ENCODE measurements at regions not wholly inside any gene's neighbourhood (a gene's known extent, or its start where the extent isn't known, plus 50 kb on each side); places are given as distances from the start of the nearest gene placed in this dataset.

DNA sequence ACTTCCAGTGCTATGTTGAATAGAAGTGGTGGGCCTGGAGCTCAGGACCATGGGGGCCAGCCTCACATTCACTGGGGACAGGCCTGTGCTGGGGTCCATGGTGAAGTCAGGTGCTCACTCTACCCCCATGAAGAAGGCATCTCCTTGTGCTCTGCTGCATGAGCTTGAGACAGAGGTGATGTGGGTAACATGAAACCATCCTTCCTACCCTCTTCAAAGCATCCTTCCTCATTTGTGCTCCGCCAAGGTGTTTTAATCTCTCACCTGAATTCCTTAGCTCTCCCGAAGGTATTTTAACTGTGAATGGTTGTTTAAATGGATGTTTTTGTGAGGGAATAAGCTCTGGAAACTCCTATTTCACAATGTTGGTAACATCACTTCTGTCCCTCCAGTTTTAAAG lies 209.6 kb upstream of the PCSK2 start:
- TF ChIP-seq, protein P1, sequence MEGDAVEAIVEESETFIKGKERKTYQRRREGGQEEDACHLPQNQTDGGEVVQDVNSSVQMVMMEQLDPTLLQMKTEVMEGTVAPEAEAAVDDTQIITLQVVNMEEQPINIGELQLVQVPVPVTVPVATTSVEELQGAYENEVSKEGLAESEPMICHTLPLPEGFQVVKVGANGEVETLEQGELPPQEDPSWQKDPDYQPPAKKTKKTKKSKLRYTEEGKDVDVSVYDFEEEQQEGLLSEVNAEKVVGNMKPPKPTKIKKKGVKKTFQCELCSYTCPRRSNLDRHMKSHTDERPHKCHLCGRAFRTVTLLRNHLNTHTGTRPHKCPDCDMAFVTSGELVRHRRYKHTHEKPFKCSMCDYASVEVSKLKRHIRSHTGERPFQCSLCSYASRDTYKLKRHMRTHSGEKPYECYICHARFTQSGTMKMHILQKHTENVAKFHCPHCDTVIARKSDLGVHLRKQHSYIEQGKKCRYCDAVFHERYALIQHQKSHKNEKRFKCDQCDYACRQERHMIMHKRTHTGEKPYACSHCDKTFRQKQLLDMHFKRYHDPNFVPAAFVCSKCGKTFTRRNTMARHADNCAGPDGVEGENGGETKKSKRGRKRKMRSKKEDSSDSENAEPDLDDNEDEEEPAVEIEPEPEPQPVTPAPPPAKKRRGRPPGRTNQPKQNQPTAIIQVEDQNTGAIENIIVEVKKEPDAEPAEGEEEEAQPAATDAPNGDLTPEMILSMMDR (conservative IDR thresholded peaks at IDR 0.05; ENCODE audit: low read depth, low read length), result no peak
- TF ChIP-seq EZH2 (IDR thresholded peaks at IDR 0.05; ENCODE audit: borderline replicate concordance, low read depth, low read length, poor library complexity, severe bottlenecking), result no peak
